Heart left ventricle (tissue), 16 donors: ENCODE measurements at regions not wholly inside any gene's neighbourhood (a gene's known extent, or its start where the extent isn't known, plus 50 kb on each side); places are given as distances from the start of the nearest gene placed in this dataset.

ENCODE experiments used
- ATAC-seq, 4 donors: fragments of 200-7000 bp; cut with Tn5 transposase; one replicate each; pipeline ENCODE4 v1.9.1; 2020 to 2022; ENCODE audit warnings: moderate library complexity in 4 of 4, mild to moderate bottlenecking in 3 of 4, moderate number of reproducible peaks in 1 of 4
- DNase-seq, 5 donors: peaks; one replicate each; pipeline ENCODE4 v3.0.0-alpha.2; 2020
- H3K27ac ChIP-seq, 12 donors: fragments of 200-600 bp; sonication (generic) in 4 of 12; one replicate each; pipeline versions ENCODE4 v1.5.0 to v1.8.0; 2016 to 2022; ENCODE audit warnings: mild to moderate bottlenecking in 2 of 12
- H3K27me3 ChIP-seq, 9 donors: fragments of 200-600 bp; sonication (generic) in 2 of 9; one replicate each; pipeline versions ENCODE4 v1.5.1 to v1.8.0; 2016 to 2022; ENCODE audit warnings: mild to moderate bottlenecking in 3 of 9
- H3K36me3 ChIP-seq, 9 donors: fragments of 200-600 bp; sonication (generic) in 2 of 9; one replicate each; pipeline versions ENCODE4 v1.5.0 to v1.8.0; 2018 to 2022; ENCODE audit warnings: mild to moderate bottlenecking in 2 of 9
- H3K4me1 ChIP-seq, 12 donors: fragments of 200-600 bp; sonication (generic) in 4 of 12; one replicate each; pipeline versions ENCODE4 v1.5.0 to v1.8.0; 2016 to 2022; ENCODE audit warnings: mild to moderate bottlenecking in 3 of 12
- H3K4me3 ChIP-seq, 12 donors: fragments of 200-600 bp; sonication (generic) in 4 of 12; one replicate each; pipeline versions ENCODE4 v1.5.0 to v1.8.0; 2017 to 2022; ENCODE audit warnings: mild to moderate bottlenecking in 9 of 12, moderate library complexity in 4 of 12
- H3K9me3 ChIP-seq, 12 donors: fragments of 200-600 bp; sonication (generic) in 4 of 12; one replicate each; pipeline versions ENCODE4 v1.5.0 to v1.8.0; 2016 to 2022; ENCODE audit warnings: mild to moderate bottlenecking in 1 of 12
- POLR2A ChIP-seq, 2 donors: fragments of 450-650 bp; IDR thresholded peaks; one replicate each; pipeline ENCODE4 v1.6.1; 2017; ENCODE audit warnings: antibody characterized with exemption in 2 of 2, mild to moderate bottlenecking in 2 of 2, moderate library complexity in 2 of 2
- WGBS, 4 donors: extraction: QIAGEN DNeasy Blood & Tissue Kit in 2 of 4; methylation state at CpG; one replicate each; pipeline versions ENCODE4 v1.1.5 to v1.1.7; 2013 to 2018; 5-methylcytosine and 5-hydroxymethylcytosine counted together
- intact Hi-C, 10 donors: fragments of 100-400 bp; cut with DNase I; formaldehyde crosslinking; loops; one replicate each; pipeline versions ENCODE4 v1.11.1 to v1.14.2; 2022
- TF ChIP-seq, protein P1 (sequence below), 12 donors: fragments of 200-600 bp; sonication (generic) in 4 of 12; IDR thresholded peaks; one replicate each; pipeline versions ENCODE4 v1.5.0 to v1.8.0; 2018 to 2022; ENCODE audit warnings: antibody characterized with exemption in 12 of 12, mild to moderate bottlenecking in 5 of 12
- donor health status: ischemic (EF 13 %, LVEDD 7.1; RV severe dilation, severe dysfunction).
- donor health status: healthy with polysubstance abuse.
- donor health status: DM: no; HTN: yes; CAD: no.
- donor health status: DM: no; HTN: no; CAD: no.
- donor health status: ischemic (EF 25% LVEDD 6.9; RV normal size, moderate dysfunction).
- donor health status: ischemic (EF 25% LVEDD 5.7; RV mildly dilated, moderate dysfunction).
- donor health status: healthy.
- donor health status: DM: yes; HTN: yes; CAD: no.
- donor health status: ischemic (EF 35%, LVEDD 5.7; RV mildly dilated, moderate dysfunction).
- donor health status: nonischemic (EF 11% LVEDD 7.7; RV severe dilation, severe dysfunction).
- donor health status: DM: yes; HTN: yes; CAD: no.
- donor health status: PGD.
- donor health status: ischemic (EF 29% LVEDD 5.4; RV normal size, mild dysfunction).
- donor health status: nonischemic (EF 23%, LVEDD 6.1; RV moderate dilation, normal function).

DNA sequence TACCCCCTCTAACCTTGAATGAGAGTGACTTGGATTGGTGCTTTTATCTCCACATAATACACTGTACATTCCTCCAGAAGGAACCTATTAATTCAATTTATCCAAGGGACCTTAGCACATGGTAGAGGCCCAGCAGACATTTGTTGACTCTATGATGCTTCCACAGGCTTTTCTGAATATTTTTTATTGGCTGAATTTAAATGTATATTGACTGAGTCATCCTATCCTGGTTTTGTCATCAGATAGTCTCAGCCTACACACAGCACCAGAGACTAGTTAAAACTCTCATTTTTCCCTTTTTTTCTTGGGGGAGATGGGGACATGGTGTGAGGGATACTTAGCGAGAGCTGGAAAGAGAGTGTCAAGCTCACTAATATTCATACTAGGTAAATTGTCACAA is 101.6 kb downstream of the LRRC30 start:
- no peaks in the 10 kb centered on the region for H3K9me3 ChIP-seq
- DNase-seq, result no peak
- H3K4me3 ChIP-seq, result no peak overlapping the region
- intact Hi-C loops, result no loop called here
- ATAC-seq, result no peak
- no peak overlapping the region for H3K27ac ChIP-seq
- no peaks in the 10 kb centered on the region for H3K27me3 ChIP-seq
- H3K4me1 ChIP-seq, result no peaks in the 10 kb centered on the region
- no peaks in the 10 kb centered on the region for H3K36me3 ChIP-seq
- WGBS, 4 donors, result 89 to 96% (median 93%) methylated on average over 1 of the region's 1 CpG
- TF ChIP-seq, protein P1, sequence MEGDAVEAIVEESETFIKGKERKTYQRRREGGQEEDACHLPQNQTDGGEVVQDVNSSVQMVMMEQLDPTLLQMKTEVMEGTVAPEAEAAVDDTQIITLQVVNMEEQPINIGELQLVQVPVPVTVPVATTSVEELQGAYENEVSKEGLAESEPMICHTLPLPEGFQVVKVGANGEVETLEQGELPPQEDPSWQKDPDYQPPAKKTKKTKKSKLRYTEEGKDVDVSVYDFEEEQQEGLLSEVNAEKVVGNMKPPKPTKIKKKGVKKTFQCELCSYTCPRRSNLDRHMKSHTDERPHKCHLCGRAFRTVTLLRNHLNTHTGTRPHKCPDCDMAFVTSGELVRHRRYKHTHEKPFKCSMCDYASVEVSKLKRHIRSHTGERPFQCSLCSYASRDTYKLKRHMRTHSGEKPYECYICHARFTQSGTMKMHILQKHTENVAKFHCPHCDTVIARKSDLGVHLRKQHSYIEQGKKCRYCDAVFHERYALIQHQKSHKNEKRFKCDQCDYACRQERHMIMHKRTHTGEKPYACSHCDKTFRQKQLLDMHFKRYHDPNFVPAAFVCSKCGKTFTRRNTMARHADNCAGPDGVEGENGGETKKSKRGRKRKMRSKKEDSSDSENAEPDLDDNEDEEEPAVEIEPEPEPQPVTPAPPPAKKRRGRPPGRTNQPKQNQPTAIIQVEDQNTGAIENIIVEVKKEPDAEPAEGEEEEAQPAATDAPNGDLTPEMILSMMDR (IDR thresholded peaks at IDR 0.05), result no peak
- TF ChIP-seq POLR2A (IDR thresholded peaks at IDR 0.05), result no peak

DNA sequence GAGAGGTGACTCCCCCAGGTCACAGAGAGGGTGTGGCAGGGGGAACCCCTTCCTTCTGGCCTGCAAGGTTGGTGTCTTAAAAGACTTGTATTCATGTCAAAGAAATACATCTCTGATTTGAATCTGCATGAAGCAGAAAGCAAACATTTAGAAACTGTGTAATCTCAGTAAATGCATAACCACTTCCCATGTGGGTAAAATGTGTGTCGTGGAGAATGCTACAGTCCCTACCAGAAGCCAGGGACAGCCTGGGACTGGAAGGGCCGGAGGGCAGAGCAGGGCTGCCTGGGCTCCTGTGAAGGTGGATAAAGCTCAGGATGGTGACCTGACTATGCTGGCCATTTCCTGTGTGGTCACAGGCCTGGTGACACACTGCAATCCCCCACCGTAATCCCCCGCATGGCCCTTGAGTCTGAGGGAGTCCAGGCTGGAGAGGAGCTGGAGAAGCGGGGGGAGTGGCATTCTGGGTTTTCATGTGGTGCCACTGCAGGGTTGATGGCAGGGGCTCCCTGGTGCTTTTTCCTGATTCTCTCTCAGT is 102.2 kb downstream of the LRRC30 start:
- Histone ChIP-seq H3K4me1 (no peaks in the 10 kb centered on the region), H3K4me3 (no peak overlapping the region), H3K36me3 (no peaks in the 10 kb centered on the region), H3K27me3 (no peaks in the 10 kb centered on the region), H3K27ac (no peak overlapping the region), H3K9me3 (no peaks in the 10 kb centered on the region)
- ATAC-seq, result no peak
- no peak for DNase-seq
- WGBS, 4 donors, result 93 to 100% (median 97%) methylated on average over 1 to 5 of the region's 5 CpGs
- intact Hi-C loops, result no loop called here
- TF ChIP-seq, protein P1 (IDR thresholded peaks at IDR 0.05), result no peak
- no peak for TF ChIP-seq POLR2A (IDR thresholded peaks at IDR 0.05)

GRCh38 chr18:7334973-7335568 is 104.2 kb downstream of the LRRC30 start:
- DNase-seq (no peak), ATAC-seq (no peak)
- TF ChIP-seq POLR2A (IDR thresholded peaks at IDR 0.05), result no peak
- TF ChIP-seq, protein P1 (IDR thresholded peaks at IDR 0.05), result no peak
- Histone ChIP-seq H3K4me3 (no peak overlapping the region), H3K27me3 (no peaks in the 10 kb centered on the region), H3K9me3 (no peaks in the 10 kb centered on the region), H3K27ac (no peak overlapping the region), H3K4me1 (no peaks in the 10 kb centered on the region), H3K36me3 (no peaks in the 10 kb centered on the region)
- intact Hi-C loops, result no loop called here
- 53 to 84% (median 80%) methylated on average over 3 of the region's 3 CpGs for WGBS, 4 donors

DNA sequence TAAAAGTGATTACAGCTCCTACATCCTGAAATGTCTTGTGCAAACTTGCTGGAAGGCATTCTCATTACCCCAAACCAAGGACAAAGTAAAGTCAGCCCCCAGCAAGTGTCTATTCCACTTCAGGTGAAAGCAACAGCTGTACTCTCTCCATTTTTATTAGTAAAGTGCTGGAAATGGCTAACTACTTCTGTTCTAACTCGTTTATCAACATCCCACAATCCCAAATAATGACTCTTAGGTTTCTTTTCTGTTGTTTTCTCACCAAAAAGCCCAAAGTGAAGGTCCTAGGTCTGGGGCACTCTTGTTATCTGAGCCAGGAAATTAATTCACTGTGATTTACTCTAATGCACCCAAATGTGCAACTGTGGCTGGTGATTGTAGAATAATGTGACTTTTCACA is 105.7 kb downstream of the LRRC30 start:
- WGBS, 4 donors, result 57 to 77% (median 71%) methylated on average over 1 of the region's 1 CpG

More for the DNA sequence above, 105.7 kb downstream of the LRRC30 start:
- H3K4me1 ChIP-seq, result no peaks in the 10 kb centered on the region
- TF ChIP-seq, protein P1 (IDR thresholded peaks at IDR 0.05), result no peak
- TF ChIP-seq POLR2A (IDR thresholded peaks at IDR 0.05), result no peak
- no peaks in the 10 kb centered on the region for H3K9me3 ChIP-seq
- DNase-seq (no peak), ATAC-seq (no peak)
- H3K27me3 ChIP-seq, result no peaks in the 10 kb centered on the region
- no peak overlapping the region for H3K27ac ChIP-seq
- intact Hi-C loops, result no loop called here
- H3K4me3 ChIP-seq, result no peak overlapping the region
- H3K36me3 ChIP-seq, result no peaks in the 10 kb centered on the region
